WERI-Rb-1 (cell line): ENCODE measurements at regions not wholly inside any gene's neighbourhood (a gene's known extent, or its start where the extent isn't known, plus 50 kb on each side); places are given as distances from the start of the nearest gene placed in this dataset.

ENCODE experiments used
- DNase-seq: peaks from one replicate; pipeline ENCODE4 v3.0.0-alpha.2; 2020
- H3K27ac ChIP-seq: fragments of 250-450 bp; sonication (Bioruptor Pico); 2 replicates; pipeline ENCODE4 v1.5.1; 2020; ENCODE audit warnings: mild to moderate bottlenecking, moderate library complexity
- H3K27me3 ChIP-seq: fragments of 250-450 bp; sonication (Bioruptor Pico); 2 replicates; pipeline ENCODE4 v1.5.1; 2021; ENCODE audit warnings: mild to moderate bottlenecking, low read depth, moderate library complexity; ENCODE audit not compliant: insufficient read depth, severe bottlenecking
- H3K36me3 ChIP-seq: fragments of 250-450 bp; sonication (Bioruptor Pico); 2 replicates; pipeline ENCODE4 v1.5.1; 2020; ENCODE audit warnings: mild to moderate bottlenecking, moderate library complexity
- H3K4me3 ChIP-seq: 2 replicates; pipeline ENCODE4 v1.5.1; 2011; ENCODE audit warnings: low read depth, mild to moderate bottlenecking, control low read depth, low read length
- H3K9me3 ChIP-seq: fragments of 250-450 bp; sonication (Bioruptor Pico); 2 replicates; pipeline ENCODE4 v1.5.1; 2021; ENCODE audit warnings: mild to moderate bottlenecking, moderate library complexity; ENCODE audit not compliant: severe bottlenecking
- TF ChIP-seq, protein P1 (sequence below): IDR thresholded peaks from 2 replicates; pipeline ENCODE4 v1.5.1; 2011; ENCODE audit warnings: low read depth, mild to moderate bottlenecking, control low read depth, inconsistent platforms, low read length

DNA sequence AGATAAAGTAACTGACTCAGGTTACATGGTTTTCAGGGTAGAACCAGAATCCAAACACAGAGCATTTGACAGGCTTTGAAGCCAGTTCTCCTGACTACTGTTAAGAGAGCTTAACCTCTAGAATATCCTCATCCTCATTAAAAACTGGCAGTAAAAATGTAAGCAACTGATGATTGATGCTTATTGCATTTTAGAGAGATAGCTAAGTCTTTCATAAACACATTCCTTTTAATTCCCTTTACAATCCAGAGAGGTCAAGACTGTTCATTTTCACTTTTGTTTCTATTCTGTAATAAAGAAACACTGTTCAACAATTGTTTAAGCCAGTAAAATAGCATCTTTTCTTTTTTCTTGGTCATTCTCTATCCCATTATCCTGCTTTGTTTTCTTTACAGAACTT, 53.9 kb upstream of the RAB27B start:
- no peak for DNase-seq
- no peak overlapping the region for H3K27ac ChIP-seq
- no peaks in the 10 kb centered on the region for H3K9me3 ChIP-seq
- no peak overlapping the region for H3K4me3 ChIP-seq
- TF ChIP-seq, protein P1, sequence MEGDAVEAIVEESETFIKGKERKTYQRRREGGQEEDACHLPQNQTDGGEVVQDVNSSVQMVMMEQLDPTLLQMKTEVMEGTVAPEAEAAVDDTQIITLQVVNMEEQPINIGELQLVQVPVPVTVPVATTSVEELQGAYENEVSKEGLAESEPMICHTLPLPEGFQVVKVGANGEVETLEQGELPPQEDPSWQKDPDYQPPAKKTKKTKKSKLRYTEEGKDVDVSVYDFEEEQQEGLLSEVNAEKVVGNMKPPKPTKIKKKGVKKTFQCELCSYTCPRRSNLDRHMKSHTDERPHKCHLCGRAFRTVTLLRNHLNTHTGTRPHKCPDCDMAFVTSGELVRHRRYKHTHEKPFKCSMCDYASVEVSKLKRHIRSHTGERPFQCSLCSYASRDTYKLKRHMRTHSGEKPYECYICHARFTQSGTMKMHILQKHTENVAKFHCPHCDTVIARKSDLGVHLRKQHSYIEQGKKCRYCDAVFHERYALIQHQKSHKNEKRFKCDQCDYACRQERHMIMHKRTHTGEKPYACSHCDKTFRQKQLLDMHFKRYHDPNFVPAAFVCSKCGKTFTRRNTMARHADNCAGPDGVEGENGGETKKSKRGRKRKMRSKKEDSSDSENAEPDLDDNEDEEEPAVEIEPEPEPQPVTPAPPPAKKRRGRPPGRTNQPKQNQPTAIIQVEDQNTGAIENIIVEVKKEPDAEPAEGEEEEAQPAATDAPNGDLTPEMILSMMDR: no peak
- peaks cover 88% of the 10 kb centered on the region for H3K27me3 ChIP-seq
- H3K36me3 ChIP-seq: no peaks in the 10 kb centered on the region

DNA sequence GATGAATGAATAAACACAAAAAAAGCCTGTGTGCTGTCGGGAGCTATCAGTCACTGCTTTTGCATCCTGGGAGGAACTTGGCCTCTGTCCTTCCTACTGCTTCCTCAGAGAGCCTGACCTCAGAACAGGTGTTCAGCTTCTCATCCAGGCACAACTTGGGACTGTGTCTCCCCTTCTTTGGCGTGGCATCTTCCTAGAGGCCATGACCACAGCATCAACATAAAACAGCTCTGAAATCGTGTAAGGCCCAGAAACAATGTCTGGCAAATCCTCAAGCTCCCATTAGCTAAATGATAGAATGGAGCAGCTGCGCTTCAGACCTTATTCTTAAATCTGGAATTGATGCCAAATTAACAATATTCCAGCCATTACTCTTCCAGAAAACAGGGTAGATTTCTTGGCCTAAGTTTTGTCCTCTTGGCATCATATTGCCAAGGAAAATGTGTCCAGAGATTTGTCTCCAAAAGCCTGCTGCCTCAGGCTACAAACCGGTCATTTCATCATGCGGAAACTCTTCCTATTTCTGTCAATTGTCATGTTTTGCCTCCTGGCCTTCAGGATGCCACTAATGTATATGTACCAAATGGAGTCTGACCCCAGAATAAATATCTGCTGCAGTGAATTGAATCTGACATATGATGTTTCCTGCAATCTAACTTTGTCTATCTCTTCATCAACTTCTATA, 53.2 kb upstream of the RAB27B start:
- TF ChIP-seq, protein P1: no peak
- DNase-seq: no peak
- no peaks in the 10 kb centered on the region for H3K36me3 ChIP-seq
- peaks cover 86% of the 10 kb centered on the region for H3K27me3 ChIP-seq
- H3K4me3 ChIP-seq: no peak overlapping the region
- no peak overlapping the region for H3K27ac ChIP-seq
- no peaks in the 10 kb centered on the region for H3K9me3 ChIP-seq

DNA sequence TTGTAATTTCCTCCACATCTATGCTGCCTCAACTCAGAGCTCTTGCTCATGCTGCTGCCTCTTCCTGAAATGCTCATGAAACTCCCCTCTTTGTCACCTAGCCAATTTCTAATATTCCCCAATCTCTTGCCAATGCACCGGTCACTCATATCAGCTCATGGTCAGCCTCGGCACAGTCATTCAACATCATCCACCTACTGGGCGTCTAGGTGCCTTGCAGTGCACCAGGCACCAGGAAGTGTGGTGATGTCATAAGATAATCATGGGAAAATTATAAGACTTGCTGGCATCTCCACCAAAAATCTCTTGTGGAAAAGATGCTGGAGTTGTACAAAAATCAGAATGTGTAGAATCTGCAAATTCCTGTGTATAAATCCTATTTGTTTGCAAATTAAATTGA, 52.6 kb upstream of the RAB27B start:
- TF ChIP-seq, protein P1: no peak
- Histone ChIP-seq H3K36me3 (no peaks in the 10 kb centered on the region), H3K27ac (no peak overlapping the region), H3K9me3 (no peaks in the 10 kb centered on the region), H3K4me3 (no peak overlapping the region), H3K27me3 (peaks cover 84% of the 10 kb centered on the region)
- no peak for DNase-seq

DNA sequence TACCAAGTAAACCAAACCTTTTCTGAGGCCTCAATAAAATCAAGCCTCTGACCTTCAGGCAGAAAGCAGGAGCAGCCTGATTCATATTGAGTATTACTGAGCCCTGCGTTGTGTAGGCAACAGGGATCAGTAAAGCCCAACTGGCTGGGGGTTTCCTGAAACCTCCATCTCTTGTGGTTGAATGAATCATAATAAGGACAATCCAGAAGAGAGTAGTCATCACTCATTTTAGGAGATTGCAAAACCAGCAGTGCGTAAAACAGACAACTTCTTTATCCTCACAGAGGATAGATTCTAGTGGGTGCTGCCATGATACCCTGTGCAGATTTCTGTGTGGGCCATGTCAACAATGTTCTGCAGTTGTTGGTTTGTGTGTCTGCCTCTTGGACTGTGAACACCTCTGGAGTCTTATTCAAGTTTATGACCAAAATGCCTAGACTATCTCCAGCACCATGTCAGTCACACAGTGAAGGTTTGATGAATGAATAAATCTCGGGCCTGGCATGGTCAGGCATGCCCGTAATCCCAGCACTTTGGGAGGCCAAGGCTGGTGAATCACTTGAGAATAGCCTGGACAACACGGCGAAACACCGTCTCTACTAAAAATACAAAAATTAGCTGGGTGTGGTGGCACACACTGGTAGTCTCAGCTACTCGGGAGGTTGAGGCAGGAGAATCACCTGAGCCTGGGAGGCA, 51.8 kb upstream of the RAB27B start:
- TF ChIP-seq, protein P1: no peak
- H3K9me3 ChIP-seq: no peaks in the 10 kb centered on the region
- H3K27me3 ChIP-seq: peaks cover 86% of the 10 kb centered on the region
- H3K27ac ChIP-seq: no peak overlapping the region
- DNase-seq: no peak
- no peaks in the 10 kb centered on the region for H3K36me3 ChIP-seq
- no peak overlapping the region for H3K4me3 ChIP-seq

DNA sequence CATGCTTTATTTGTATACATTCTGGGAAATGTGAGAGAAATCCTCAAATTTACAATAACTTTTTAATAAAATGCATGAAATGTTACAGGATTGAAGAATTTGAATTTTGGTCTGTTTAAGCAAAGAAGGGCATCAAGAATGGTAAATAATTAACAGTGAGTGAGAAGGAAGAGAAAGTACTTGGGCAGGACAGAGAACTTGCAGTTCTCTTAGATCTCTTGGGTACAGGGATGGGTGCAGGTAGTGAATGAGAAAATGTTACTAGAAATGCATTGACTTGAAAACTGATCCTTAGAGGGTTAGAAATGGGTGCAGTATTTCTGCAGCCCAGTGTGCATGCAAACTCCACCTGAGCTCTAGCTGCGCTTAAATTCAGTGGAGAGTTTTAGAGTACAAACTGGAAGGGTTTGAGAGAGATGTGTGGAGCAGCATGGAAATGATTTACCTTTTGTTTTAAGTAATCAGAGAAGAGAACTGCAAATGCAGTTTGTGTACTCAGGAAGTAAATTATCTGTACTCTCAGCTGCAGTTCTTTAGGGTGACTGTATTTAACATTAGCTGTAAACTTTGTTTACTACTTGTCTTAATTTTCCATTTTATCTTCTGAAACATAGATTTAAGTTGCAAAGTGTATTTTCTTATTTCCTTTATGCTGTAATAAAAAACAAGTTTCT, 51.0 kb upstream of the RAB27B start:
- Histone ChIP-seq H3K27me3 (peaks cover 83% of the 10 kb centered on the region), H3K4me3 (no peak overlapping the region), H3K9me3 (no peaks in the 10 kb centered on the region), H3K36me3 (no peaks in the 10 kb centered on the region), H3K27ac (no peak overlapping the region)
- TF ChIP-seq, protein P1: no peak
- DNase-seq: no peak
